Choroid plexus epithelial cell (primary cell): ENCODE measurements at regions not wholly inside any gene's neighbourhood (a gene's known extent, or its start where the extent isn't known, plus 50 kb on each side); places are given as distances from the start of the nearest gene placed in this dataset.

Source experiments
- DNase-seq: peaks from one replicate; pipeline ENCODE4 v3.0.0-alpha.2; 2010; ENCODE audit warnings: low read depth
- H3K4me3 ChIP-seq: 2 replicates; pipeline ENCODE4 v1.5.1; 2011; ENCODE audit warnings: low read depth, mild to moderate bottlenecking, control low read depth, low read length, moderate library complexity
- TF ChIP-seq, protein P1 (sequence below): conservative IDR thresholded peaks from 2 replicates; pipeline ENCODE4 v1.5.1; 2011; ENCODE audit warnings: low read depth, mild to moderate bottlenecking, control low read depth, inconsistent platforms, low read length, moderate library complexity

DNA sequence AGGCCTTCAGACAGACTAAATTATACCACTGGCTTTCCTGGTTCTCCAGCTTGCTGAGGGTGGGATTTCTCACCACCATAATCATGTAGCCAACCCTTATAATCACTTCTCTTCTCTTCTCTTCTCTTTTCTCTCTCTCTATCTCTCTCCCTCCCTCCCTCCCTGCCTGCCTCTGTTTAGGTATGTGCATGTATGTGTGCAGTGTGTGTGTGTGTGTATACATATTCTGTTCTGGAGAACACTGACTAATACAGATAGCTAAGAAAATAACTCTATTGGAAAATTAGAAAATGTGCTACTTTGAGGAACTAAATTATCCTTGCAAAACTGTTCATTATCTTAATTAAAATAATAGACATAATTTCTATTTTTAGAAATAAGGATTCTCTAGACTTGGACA, 118.6 kb upstream of the GADL1 start:
- no peak for DNase-seq
- H3K4me3 ChIP-seq: no peak overlapping the region
- TF ChIP-seq, protein P1, sequence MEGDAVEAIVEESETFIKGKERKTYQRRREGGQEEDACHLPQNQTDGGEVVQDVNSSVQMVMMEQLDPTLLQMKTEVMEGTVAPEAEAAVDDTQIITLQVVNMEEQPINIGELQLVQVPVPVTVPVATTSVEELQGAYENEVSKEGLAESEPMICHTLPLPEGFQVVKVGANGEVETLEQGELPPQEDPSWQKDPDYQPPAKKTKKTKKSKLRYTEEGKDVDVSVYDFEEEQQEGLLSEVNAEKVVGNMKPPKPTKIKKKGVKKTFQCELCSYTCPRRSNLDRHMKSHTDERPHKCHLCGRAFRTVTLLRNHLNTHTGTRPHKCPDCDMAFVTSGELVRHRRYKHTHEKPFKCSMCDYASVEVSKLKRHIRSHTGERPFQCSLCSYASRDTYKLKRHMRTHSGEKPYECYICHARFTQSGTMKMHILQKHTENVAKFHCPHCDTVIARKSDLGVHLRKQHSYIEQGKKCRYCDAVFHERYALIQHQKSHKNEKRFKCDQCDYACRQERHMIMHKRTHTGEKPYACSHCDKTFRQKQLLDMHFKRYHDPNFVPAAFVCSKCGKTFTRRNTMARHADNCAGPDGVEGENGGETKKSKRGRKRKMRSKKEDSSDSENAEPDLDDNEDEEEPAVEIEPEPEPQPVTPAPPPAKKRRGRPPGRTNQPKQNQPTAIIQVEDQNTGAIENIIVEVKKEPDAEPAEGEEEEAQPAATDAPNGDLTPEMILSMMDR: no peak

GRCh38 chr3:31013843-31014242, 119.4 kb upstream of the GADL1 start:
- TF ChIP-seq, protein P1: no peak
- peak; percentile 15 for DNase-seq
- H3K4me3 ChIP-seq: no peak overlapping the region

DNA sequence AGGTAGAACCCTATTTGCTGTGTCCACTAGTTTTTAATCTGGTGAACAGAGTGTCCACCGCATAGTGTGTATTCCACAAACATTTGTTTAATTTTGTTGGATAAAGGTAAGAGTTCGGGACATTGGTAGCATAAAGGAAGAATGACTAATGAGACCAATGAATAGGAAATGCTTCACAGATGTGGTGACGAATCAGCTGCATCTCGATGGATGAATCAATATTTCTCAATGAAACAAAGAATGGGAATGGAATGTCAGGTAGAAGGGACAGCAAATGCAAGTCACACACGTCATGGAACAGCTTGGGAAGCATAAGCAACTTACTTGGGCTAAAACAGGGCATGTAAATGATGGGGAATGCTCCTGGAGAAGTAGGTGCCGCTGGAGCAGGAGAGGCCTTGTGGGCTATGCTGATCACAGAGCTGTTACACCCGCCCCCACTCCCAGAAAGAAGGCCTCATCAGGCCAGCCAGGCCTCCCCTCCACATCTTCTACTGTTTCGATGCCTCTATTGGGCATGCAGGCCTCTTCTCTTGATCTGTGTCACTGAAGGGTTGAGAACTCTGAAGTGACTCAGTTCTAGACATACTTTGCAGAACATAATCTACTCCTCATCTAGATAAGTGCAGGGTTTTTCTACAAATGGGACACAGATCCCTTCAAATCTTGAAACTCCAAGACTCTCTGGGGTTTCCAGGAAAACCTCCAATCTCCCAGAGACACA, 120.0 kb upstream of the GADL1 start:
- no peak for DNase-seq
- TF ChIP-seq, protein P1: no peak
- H3K4me3 ChIP-seq: no peak overlapping the region

GRCh38 chr3:31016196-31016595, 121.7 kb upstream of the GADL1 start:
- TF ChIP-seq, protein P1: no peak

DNA sequence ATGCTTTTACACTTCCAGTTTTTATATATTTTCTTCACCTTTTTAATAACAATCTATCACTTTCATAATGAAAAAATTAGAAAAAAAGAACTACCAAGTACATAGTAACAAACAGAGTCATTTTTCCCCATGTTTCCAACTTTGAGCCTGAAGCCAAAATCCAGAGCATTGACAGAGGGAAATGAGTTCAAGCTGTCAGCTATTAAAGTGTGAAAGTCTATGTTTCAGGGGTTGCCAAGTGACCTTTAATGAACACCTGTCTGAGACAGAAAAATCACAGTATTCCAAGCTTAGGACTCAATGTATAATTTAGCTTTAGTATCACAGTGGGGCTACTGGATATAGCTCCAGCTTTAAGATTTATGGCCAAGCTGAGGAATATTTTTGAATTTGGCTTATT, 128.3 kb upstream of the GADL1 start:
- TF ChIP-seq, protein P1: no peak
- DNase-seq: no peak
- no peak overlapping the region for H3K4me3 ChIP-seq

More at GRCh38 chr3:31016196-31016595, 121.7 kb upstream of the GADL1 start:
- no peak for DNase-seq
- no peak overlapping the region for H3K4me3 ChIP-seq

- H3K4me3 ChIP-seq: no peak overlapping the region
- DNase-seq: no peak
- TF ChIP-seq, protein P1: no peak
These were observed 131.1 kb upstream of the GADL1 start for GRCh38 chr3:31025541-31025940.

- TF ChIP-seq, protein P1: no peak
- no peak for DNase-seq
- no peak overlapping the region for H3K4me3 ChIP-seq
These were observed 132.8 kb upstream of the GADL1 start for GRCh38 chr3:31027191-31027761.
